DMS53 (cell line): ENCODE measurements at regions not wholly inside any gene's neighbourhood (a gene's known extent, or its start where the extent isn't known, plus 50 kb on each side); places are given as distances from the start of the nearest gene placed in this dataset.
"Not testable (repeated sequence)": the region's sequence is repeated elsewhere in the genome, so short reads cannot be mapped to it uniquely, and the experiment has no call there.

ENCODE experiments used
- DNase-seq: peaks from one replicate; lab custom pipeline; 2025; lab: John Stamatoyannopoulos, UW

DNA sequence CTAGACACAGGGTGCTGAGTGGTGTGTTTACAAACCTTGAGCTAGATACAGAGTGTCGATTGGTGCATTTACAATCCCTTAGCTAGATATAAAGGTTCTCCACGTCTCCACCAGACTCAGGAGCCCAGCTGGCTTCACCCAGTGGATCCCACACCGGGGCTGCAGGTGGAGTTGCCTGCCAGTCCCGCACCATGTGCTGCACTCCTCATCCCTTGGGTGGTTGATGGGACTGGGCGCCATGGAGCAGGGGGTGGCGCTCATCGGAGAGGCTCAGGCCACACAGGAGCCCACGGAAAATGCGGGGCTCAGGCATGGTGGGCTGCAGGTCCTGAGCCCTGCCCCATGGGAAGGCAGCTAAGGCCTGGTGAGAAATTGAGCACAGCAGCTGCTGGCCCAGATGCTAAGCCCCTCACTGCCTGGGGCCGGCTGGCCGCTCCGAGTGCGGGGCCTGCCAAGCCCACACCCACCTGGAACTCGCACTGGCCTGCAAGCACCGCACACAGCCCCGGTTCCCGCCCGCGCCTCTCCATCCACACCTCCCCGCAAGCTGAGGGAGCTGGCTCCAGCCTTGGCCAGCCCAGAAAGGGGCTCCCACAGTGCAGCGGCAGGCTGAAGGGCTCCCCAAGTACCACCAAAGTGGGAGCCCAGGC lies 418.4 kb downstream of the KIF20B start:
- DNase-seq, result not testable (repeated sequence)

DNA sequence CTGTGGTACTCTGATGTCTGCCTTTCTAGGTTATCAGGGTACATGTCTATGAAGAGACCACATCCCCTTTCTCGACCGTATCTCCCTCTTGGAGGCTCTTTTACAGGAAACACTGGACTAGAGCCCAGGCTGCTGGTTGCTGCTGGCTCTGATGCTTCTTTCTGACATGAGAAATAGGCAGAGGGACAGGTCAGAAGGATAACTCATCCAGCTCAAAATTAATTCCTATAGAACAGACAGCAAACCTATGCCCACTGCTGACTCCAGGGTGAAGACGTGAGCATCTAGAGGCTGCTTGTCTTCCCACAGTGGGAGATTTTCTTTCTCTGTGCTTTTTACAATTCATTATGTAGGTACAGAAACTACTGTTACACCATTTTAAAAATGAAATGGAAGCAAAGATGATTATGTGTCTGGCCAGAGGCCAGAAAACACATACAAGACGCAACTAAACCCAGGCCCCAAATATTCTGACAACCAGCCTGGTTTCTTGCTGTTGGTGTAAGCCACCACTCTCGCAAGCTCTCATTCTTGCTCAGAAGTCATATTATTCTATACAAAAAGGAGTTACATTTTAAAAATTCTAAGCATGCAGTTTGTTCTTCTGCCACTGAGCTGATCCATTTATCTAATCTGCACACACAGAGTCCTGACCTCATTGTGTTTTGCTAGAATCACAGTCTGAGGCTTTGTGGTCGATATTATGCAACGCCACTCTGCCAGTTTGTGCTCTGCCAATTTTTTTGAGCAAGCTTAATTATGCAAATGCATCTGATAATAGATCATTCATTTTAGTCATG lies 424.3 kb downstream of the KIF20B start:
- DNase-seq, result no peak

DNA sequence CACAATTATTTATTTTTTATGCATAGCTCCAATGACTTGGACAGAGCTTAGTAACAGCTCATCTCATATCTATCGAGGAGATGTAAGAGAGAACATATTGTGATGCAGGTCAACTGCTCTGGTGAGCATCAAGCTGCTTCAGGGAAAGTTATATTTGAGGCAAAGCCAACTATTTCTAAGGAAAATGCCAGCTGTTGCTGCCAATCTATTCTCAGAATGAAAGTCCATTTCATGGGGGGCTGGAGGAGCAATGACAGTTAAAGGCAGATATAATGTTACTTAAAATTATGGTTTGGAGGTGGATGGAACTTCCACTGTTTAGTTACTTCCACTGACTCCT lies 424.8 kb downstream of the KIF20B start:
- no peak for DNase-seq

DNA sequence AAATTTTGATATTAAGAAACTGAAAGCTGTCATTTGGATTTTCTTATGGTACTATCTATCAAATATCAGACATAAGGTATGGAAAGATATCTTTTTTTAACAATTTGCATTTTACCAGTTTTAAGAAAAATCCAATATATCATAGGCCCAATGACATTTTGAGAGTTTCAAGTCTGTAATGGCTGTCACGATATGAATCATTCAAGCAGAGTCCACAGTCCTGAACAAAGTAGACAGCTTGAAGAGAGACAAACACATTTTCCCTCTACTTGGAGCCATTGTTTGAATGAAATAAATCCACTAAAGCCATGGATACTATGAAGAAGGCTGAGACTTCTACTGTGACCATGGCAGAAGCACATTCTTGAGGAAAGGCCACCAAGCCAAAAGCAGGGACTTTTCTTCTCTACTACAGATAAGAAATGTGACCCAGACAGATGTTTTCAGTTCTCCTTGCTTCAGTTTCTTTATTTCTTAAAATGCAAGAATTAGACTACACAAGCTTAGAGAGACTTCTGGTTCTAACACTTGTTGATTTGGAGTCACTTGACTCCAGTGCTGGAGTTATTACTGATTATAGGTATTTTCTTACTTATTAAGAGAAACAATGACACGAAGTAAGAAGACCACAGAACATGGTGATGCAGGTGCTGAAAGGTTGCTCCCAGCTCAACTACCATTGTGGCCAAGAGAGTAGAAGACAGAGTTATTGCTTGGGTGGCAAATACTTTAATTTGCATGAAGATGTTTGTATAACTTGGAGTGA lies 429.1 kb downstream of the KIF20B start:
- no peak for DNase-seq

DNA sequence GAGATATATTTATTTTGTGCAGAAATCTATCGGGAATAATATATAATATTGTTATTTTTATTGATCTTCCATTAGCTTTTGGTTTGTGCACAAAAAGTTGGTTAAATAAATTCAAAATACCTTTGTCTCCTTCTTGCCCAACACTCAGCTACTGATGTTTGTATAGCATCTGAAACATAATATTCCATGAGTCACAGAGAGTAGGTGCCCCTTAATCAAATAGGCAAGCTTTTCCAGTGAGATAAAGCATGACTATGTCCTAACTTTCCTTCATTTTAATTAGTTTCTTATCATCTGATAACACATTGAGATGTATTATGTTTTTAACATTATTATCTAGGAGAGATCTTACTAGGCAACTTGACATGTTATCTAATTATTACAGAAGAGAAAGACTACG lies 432.2 kb downstream of the KIF20B start:
- peak; percentile 40 for DNase-seq

DNA sequence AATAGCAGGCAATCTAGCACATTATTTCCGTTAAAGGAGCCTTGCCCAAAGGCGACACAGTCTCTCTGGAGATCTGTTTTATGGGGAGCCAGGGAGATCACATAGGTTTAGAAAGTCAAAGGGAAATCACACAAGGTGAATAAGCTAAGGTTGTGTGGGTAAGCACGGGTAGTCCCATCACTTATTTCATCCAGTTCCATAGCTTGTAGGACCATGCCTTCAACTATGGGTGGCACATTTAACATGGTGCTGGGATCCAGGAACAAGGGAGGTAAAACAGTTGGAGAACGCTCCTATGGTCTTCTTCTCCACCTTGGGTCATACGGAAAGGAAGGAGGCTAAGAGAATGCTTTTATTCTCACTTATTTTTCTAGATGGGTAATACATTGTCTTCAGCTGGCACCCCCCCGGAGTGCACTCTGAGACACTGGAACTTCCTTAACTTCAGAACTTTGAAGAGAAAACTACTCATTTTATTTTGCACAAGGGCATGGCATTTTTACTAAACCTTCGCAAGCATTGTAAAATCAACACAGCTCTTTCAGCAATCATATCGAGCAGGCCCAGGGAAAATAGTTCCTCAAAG lies 435.4 kb downstream of the KIF20B start:
- peak; percentile 41 for DNase-seq

GRCh38 chr10:90138844-90139243 lies 437.5 kb downstream of the KIF20B start:
- DNase-seq, result peak; percentile 58

DNA sequence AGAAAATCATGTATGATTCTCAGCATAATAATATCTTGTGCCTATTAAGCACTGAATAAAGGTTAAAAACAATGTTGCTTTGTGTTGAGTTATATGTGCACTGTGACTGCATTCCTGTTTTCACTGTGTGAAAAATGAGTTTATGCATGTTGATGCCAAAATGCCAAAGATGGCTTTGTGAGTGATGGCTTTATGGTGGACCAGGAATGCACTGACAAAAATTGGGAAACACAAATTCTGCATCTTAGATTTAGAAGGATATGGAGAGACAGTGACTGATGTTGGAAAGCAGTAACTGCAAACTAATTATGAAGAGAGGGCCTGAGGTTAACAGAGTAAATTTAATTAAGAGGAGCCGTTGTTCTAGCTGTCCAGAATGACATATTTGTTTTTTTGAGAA lies 440.4 kb downstream of the KIF20B start:
- no peak for DNase-seq

- no peak for DNase-seq
Measured at GRCh38 chr10:90143937-90144336, 442.5 kb downstream of the KIF20B start.

- DNase-seq, result peak; percentile 70
Measured at GRCh38 chr10:90148116-90148855, 446.9 kb downstream of the KIF20B start.

- no peak for DNase-seq
Measured at GRCh38 chr10:90149563-90149962, 448.2 kb downstream of the KIF20B start.

DNA sequence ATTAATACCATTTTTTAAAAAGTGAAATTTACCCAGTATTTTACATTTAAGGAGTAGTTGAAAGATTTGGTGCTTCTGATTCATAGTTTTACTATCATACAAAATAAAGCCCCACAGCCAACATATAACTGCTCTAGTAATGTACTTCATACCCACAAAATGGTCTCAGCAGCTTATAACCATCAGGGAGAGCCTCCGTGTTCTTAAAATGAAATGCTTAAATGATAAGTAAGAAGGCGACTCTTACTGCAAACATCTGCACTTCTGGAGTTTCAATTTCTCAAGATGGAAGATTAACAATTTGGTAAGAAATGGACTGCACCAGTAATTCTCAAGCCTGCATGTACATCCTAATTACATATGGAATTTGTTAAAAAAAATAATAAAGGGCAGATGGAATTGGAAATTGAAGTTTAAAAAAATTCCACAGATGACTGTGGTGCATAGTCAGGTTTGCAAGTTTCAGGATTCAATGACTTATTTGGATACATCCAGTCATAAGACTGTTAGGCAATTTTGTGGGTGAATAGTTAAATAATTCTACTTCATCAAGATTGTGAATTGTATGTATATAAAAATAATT lies 461.0 kb downstream of the KIF20B start:
- DNase-seq, result no peak

- no peak for DNase-seq
Measured at GRCh38 chr10:90167174-90168064, 466.0 kb downstream of the KIF20B start.

GRCh38 chr10:90168244-90168643 lies 466.9 kb downstream of the KIF20B start:
- no peak for DNase-seq

- no peak for DNase-seq
Measured at GRCh38 chr10:90171014-90171722, 469.8 kb downstream of the KIF20B start.

DNA sequence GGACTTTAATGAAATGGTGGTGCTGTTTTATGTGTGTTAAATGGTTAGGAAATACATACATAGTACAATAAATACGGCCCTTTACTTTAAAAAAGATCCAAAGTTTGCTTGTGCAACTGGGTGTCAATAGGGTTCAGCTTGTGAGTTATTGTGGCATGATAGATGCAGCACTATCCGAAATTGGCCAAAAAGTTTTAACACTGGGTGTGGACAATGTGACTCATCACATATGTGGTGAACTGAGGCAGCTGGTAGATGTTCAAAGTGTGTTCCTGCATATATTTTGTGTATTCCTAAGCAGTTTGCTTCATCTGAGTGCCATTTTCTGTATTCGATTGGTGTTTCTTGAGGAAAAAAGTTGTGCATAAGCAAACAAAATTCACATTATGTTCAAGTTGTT lies 473.1 kb downstream of the KIF20B start:
- DNase-seq, result no peak

GRCh38 chr10:90175161-90175681 lies 473.8 kb downstream of the KIF20B start:
- no peak for DNase-seq

DNA sequence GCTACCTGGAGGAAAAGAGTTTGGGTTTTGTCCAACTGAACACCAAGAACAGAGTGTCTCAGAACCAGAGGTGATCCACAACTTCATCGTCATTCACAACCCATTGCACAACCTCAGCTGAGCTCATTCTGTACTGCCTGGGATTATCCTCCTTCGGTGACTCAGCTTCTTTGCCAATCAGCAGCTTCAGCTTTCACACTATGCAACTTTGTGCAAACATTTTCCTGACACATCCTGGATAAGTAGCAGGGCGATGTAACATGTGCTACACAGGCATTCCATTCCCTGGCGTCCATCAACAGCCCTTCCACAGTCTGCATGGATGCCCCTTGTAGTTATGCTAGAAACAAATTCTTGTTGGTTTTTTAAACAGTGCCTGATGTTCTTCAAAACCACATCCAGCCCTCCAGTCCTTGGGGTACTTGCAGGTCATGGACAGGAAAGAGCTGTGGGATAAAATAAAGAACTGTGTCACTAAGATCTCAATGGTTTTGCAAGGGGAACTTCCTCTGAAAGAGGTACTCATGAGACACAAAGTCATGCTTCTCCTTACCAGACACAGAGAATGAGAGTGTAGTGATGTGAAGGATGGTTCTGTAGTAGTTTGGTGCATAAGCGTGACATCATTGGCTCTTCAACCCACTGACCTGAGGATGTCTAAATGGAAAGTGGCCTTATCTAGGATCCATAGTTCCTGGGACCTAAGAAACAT lies 478.5 kb downstream of the KIF20B start:
- peak; percentile 75 for DNase-seq
